ENCODE measurements at regions not wholly inside any gene's neighbourhood (a gene's known extent, or its start where the extent isn't known, plus 50 kb on each side); places are given as distances from the start of the nearest gene placed in this dataset.

- Mint-ChIP-seq H3K27ac (no peak overlapping the region), H3K27me3 (no peaks in the 10 kb centered on the region), H3K36me3 (no peaks in the 10 kb centered on the region), H3K4me1 (no peaks in the 10 kb centered on the region), H3K4me3 (no peak overlapping the region), H3K9me3 (peaks cover 1% of the 10 kb centered on the region)
- DNase-seq (ENCODE audit: low spot score in 2 of 2) (no peak), ATAC-seq (ENCODE audit: low read depth) (no peak)
These were observed 313.7 kb upstream of the IRX4 start for GRCh38 chr5:2196416-2196815.

GRCh38 chr5:2194949-2195348 lies 312.2 kb upstream of the IRX4 start:
- Mint-ChIP-seq H3K36me3 (no peaks in the 10 kb centered on the region), H3K4me1 (no peaks in the 10 kb centered on the region), H3K27ac (no peak overlapping the region), H3K9me3 (peaks cover 1% of the 10 kb centered on the region), H3K4me3 (no peak overlapping the region), H3K27me3 (no peaks in the 10 kb centered on the region)
- DNase-seq (ENCODE audit: low spot score in 2 of 2) (no peak), ATAC-seq (ENCODE audit: low read depth) (no peak)

GRCh38 chr5:2194236-2194555 lies 311.5 kb upstream of the IRX4 start:
- Mint-ChIP-seq H3K4me3 (no peak overlapping the region), H3K36me3 (no peaks in the 10 kb centered on the region), H3K9me3 (no peaks in the 10 kb centered on the region), H3K4me1 (no peaks in the 10 kb centered on the region), H3K27ac (no peak overlapping the region), H3K27me3 (no peaks in the 10 kb centered on the region)
- no peak for DNase-seq (ENCODE audit: low spot score in 2 of 2)
- no peak for ATAC-seq (ENCODE audit: low read depth)

- ATAC-seq (ENCODE audit: low read depth): no peak
- H3K27ac Mint-ChIP-seq: no peak overlapping the region
- no peaks in the 10 kb centered on the region for H3K36me3 Mint-ChIP-seq
- H3K4me1 Mint-ChIP-seq: no peaks in the 10 kb centered on the region
- no peak for DNase-seq (ENCODE audit: low spot score in 2 of 2)
- H3K9me3 Mint-ChIP-seq: no peaks in the 10 kb centered on the region
- H3K27me3 Mint-ChIP-seq: no peaks in the 10 kb centered on the region
- H3K4me3 Mint-ChIP-seq: no peak overlapping the region
These were observed 311.0 kb upstream of the IRX4 start for GRCh38 chr5:2193542-2194235.

- ATAC-seq (ENCODE audit: low read depth) (no peak), DNase-seq (ENCODE audit: low spot score in 2 of 2) (no peak)
- Mint-ChIP-seq H3K4me1 (no peaks in the 10 kb centered on the region), H3K4me3 (no peak overlapping the region), H3K9me3 (no peaks in the 10 kb centered on the region), H3K27ac (no peak overlapping the region), H3K27me3 (no peaks in the 10 kb centered on the region), H3K36me3 (no peaks in the 10 kb centered on the region)
These were observed 310.4 kb upstream of the IRX4 start for GRCh38 chr5:2193142-2193541.

- no peak overlapping the region for H3K4me3 Mint-ChIP-seq
These were observed 309.8 kb upstream of the IRX4 start for GRCh38 chr5:2192496-2192895.

GRCh38 chr5:2191972-2192371 lies 309.2 kb upstream of the IRX4 start:
- Mint-ChIP-seq H3K9me3 (no peaks in the 10 kb centered on the region), H3K27me3 (no peaks in the 10 kb centered on the region), H3K4me1 (no peaks in the 10 kb centered on the region), H3K36me3 (no peaks in the 10 kb centered on the region), H3K4me3 (no peak overlapping the region), H3K27ac (no peak overlapping the region)
- DNase-seq (ENCODE audit: low spot score in 2 of 2) (no peak), ATAC-seq (ENCODE audit: low read depth) (no peak)

More at GRCh38 chr5:2192496-2192895, 309.8 kb upstream of the IRX4 start:
- Mint-ChIP-seq H3K27ac (no peak overlapping the region), H3K4me1 (no peaks in the 10 kb centered on the region), H3K27me3 (no peaks in the 10 kb centered on the region), H3K9me3 (no peaks in the 10 kb centered on the region), H3K36me3 (no peaks in the 10 kb centered on the region)
- no peak for DNase-seq (ENCODE audit: low spot score in 2 of 2)
- no peak for ATAC-seq (ENCODE audit: low read depth)

GRCh38 chr5:2190549-2190948 lies 307.8 kb upstream of the IRX4 start:
- Mint-ChIP-seq H3K27ac (no peak overlapping the region), H3K4me3 (no peak overlapping the region), H3K36me3 (no peaks in the 10 kb centered on the region), H3K4me1 (no peaks in the 10 kb centered on the region), H3K9me3 (no peaks in the 10 kb centered on the region), H3K27me3 (no peaks in the 10 kb centered on the region)
- no peak for ATAC-seq (ENCODE audit: low read depth)
- DNase-seq (ENCODE audit: low spot score in 2 of 2): no peak

- H3K27ac Mint-ChIP-seq: no peak overlapping the region
- H3K4me3 Mint-ChIP-seq: no peak overlapping the region
- no peaks in the 10 kb centered on the region for H3K36me3 Mint-ChIP-seq
These were observed 305.9 kb upstream of the IRX4 start for GRCh38 chr5:2188661-2189060.

GRCh38 chr5:2188137-2188536 lies 305.4 kb upstream of the IRX4 start:
- H3K36me3 Mint-ChIP-seq: no peaks in the 10 kb centered on the region
- no peaks in the 10 kb centered on the region for H3K4me1 Mint-ChIP-seq
- no peak overlapping the region for H3K27ac Mint-ChIP-seq
- no peak overlapping the region for H3K4me3 Mint-ChIP-seq
- H3K9me3 Mint-ChIP-seq: no peaks in the 10 kb centered on the region
- DNase-seq (ENCODE audit: low spot score in 2 of 2) (no peak), ATAC-seq (ENCODE audit: low read depth) (no peak)
- no peaks in the 10 kb centered on the region for H3K27me3 Mint-ChIP-seq

More at GRCh38 chr5:2188661-2189060, 305.9 kb upstream of the IRX4 start:
- ATAC-seq (ENCODE audit: low read depth) (no peak), DNase-seq (ENCODE audit: low spot score in 2 of 2) (no peak)
- Mint-ChIP-seq H3K9me3 (no peaks in the 10 kb centered on the region), H3K27me3 (no peaks in the 10 kb centered on the region), H3K4me1 (no peaks in the 10 kb centered on the region)

- no peaks in the 10 kb centered on the region for H3K9me3 Mint-ChIP-seq
- no peaks in the 10 kb centered on the region for H3K4me1 Mint-ChIP-seq
- no peaks in the 10 kb centered on the region for H3K27me3 Mint-ChIP-seq
- H3K36me3 Mint-ChIP-seq: no peaks in the 10 kb centered on the region
- no peak for ATAC-seq (ENCODE audit: low read depth)
- DNase-seq (ENCODE audit: low spot score in 2 of 2): no peak
- H3K4me3 Mint-ChIP-seq: no peak overlapping the region
- no peak overlapping the region for H3K27ac Mint-ChIP-seq
These were observed 305.0 kb upstream of the IRX4 start for GRCh38 chr5:2187687-2188086.

- ATAC-seq (ENCODE audit: low read depth) (no peak), DNase-seq (ENCODE audit: low spot score in 2 of 2) (no peak)
- no peaks in the 10 kb centered on the region for H3K36me3 Mint-ChIP-seq
- no peaks in the 10 kb centered on the region for H3K27me3 Mint-ChIP-seq
- H3K4me1 Mint-ChIP-seq: no peaks in the 10 kb centered on the region
- H3K9me3 Mint-ChIP-seq: no peaks in the 10 kb centered on the region
- H3K4me3 Mint-ChIP-seq: no peak overlapping the region
- no peak overlapping the region for H3K27ac Mint-ChIP-seq
These were observed 304.4 kb upstream of the IRX4 start for GRCh38 chr5:2187156-2187555.

- DNase-seq (ENCODE audit: low spot score in 2 of 2): no peak
- Mint-ChIP-seq H3K36me3 (no peaks in the 10 kb centered on the region), H3K4me3 (no peak overlapping the region), H3K4me1 (no peaks in the 10 kb centered on the region), H3K27me3 (no peaks in the 10 kb centered on the region), H3K27ac (no peak overlapping the region), H3K9me3 (no peaks in the 10 kb centered on the region)
- ATAC-seq (ENCODE audit: low read depth): no peak
These were observed 303.8 kb upstream of the IRX4 start for GRCh38 chr5:2186472-2187015.

- Mint-ChIP-seq H3K4me3 (no peak overlapping the region), H3K36me3 (no peaks in the 10 kb centered on the region), H3K27me3 (no peaks in the 10 kb centered on the region), H3K27ac (no peak overlapping the region), H3K9me3 (no peaks in the 10 kb centered on the region), H3K4me1 (no peaks in the 10 kb centered on the region)
- DNase-seq (ENCODE audit: low spot score in 2 of 2): no peak
- no peak for ATAC-seq (ENCODE audit: low read depth)
These were observed 303.1 kb upstream of the IRX4 start for GRCh38 chr5:2185646-2186471.

All from memory B cell (primary cell).